DMS153 treated with DMSO at 0.1 percent for 48 hours (cell line): ENCODE measurements at regions not wholly inside any gene's neighbourhood (a gene's known extent, or its start where the extent isn't known, plus 50 kb on each side); places are given as distances from the start of the nearest gene placed in this dataset.

Source experiments
- DNase-seq: peaks from one replicate; lab custom pipeline; 2025; ENCODE audit not compliant: unreplicated experiment; lab: John Stamatoyannopoulos, UW

DNA sequence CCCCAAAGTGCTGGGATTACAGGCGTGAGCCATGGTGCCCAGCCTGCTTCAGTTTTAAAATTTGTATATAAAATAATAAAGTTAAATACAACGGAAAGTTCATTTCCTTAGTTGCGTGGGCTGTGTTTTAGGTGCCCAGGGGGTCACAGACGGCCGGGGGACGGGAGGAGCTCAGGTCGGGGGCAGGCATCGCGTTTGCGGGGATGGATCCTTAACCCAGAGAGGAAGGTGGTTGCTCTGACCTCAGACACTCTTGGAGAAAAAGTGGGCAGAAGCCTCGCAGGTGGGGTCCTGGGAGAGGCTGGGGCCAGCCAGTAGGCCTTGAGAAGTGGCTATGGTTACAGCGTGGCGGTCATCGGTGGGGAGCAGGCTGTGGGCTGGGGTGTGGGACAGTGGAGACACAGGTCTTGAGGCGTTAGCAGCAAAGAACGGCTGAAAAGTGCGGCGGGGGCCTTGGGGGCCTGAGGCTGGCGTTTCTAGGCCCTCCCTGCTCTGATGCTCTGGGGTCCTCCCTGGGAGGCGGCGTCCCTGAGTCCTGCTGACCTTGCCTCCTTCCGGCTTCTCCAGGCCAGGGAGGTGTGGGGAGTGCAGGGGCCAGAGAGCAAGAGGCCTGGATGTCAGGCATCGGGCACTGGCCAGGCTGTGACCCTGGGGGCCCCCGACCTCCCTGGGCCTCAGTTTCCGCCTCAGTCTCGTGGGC lies 54.4 kb downstream of the UNCX start:
- DNase-seq, result no peak

DNA sequence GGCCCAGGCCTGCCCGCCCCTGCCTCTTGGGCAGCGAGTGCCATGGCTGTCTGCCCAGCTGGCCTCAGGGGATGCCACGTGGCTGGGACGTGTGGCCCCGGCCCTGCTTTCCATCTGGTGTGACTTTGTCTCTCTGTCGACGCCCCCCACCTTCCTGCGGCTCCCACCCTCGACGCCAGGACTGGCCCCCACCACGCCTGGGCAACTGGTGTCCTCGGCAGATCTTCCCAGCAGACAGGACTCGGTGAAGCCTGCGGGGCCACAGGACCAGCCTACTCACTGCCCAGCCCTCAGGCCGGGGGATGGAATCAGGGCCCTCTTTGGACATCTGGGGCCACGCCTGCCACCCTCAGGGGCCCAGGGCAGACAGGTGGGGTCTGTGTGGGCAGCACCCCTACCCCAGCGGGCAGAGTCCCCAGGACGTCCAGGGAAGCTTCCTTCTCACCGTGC lies 55.1 kb downstream of the UNCX start:
- DNase-seq, result no peak

DNA sequence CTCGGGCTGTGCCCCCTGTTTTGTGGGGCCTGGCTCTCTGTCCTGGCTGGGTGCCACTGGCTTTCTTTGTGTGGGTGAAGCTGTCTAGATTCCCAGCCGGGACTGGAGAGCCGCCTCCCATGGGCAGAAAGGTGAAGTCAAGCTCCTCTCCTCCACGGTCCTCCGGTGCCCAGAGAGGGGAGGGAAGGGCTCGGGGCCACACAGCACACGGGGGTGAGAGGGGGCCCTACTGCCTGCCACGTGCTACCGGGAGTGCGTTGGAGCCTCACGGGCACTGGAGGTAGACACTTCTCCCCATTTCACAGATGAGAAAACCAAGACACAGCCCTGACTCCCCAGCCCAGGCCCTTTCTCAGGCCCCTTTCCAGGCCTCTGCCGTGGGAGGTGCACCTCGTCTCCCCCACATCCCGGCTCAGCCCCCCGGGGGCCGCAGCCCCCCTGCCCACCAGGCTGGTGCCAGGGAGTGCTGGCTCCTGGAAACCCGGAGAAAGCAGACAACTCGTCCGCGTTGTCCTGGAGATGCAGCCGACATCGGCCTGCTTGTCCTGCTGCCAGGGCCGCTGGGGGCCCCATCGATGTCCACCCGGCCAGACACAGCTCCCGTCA lies 55.8 kb downstream of the UNCX start:
- no peak for DNase-seq

DNA sequence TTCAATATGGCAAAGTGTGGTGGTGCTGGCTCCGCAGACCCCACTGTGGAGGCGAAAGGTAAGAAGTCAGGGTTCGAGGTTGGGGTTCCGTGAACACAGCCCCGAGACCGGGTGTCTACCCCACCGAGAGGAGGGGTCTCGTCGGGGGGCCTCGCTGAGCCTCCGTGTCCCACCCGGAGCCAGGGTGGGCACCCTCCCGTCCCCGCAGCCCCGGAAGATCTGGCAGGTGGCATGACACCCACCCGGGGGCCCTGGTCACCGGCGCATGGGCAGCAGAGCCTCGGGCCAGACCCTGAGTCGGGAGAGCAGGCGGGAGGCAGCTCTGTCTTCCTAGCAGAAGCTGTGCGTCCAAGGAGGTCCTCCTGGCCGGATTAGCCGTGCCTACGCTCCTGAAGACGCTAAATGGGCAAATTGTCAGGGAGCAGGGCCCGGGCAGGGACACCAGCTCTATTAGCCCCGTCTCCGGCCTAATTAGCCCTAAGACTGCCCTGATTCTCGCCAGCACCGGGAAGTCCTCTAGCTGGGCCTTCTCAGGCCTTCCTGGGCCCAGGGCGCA lies 56.4 kb downstream of the UNCX start:
- DNase-seq, result no peak

DNA sequence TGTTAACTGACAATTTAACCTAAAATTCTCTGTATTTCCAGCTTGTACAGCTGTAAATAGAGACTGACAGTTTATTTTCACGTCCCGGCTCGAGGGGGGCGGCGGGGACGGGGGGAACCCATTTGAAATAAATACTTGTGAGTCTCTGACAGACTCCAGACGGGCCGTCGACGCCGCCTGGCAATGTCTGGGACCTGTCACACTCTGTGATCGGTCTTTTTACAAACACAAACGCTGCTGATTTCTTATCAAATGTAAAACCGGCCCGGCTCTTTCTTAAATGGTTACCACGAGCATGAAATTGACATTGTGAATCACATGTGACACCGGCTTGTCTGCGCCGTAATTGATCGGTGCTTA lies 57.0 kb downstream of the UNCX start:
- DNase-seq, result no peak

DNA sequence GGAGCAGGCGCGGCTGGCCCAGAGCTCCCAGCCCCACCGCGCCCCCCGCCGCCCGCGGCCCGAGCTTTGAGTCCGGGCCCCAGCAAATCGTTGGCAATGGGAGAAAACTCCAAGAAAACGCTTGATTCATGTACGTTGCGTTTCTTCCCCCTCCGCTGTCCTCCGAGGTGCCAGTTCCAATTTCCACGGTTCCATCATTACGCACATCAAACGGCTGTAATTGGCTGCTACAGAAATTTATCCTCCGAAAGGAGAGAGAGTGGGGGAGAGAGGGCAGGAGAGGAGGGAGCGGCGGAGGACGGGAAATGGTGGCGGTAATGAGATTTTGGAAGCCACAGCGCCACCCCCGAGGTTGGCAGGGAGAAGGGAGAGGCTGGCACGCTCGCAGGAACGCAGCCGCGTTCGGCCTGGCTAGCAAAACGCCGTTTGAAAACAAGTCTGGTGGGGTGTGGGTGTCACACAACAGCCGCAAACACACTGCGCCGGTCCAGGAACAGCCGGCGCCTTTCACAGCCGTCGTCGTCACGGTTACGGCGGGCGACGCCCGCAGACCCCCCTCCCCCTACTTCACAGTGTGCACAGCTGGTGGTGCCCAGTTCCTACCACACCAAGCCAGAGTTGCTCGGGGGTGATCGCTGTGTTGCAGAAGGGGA lies 57.5 kb downstream of the UNCX start:
- DNase-seq, result peak; percentile 31

DNA sequence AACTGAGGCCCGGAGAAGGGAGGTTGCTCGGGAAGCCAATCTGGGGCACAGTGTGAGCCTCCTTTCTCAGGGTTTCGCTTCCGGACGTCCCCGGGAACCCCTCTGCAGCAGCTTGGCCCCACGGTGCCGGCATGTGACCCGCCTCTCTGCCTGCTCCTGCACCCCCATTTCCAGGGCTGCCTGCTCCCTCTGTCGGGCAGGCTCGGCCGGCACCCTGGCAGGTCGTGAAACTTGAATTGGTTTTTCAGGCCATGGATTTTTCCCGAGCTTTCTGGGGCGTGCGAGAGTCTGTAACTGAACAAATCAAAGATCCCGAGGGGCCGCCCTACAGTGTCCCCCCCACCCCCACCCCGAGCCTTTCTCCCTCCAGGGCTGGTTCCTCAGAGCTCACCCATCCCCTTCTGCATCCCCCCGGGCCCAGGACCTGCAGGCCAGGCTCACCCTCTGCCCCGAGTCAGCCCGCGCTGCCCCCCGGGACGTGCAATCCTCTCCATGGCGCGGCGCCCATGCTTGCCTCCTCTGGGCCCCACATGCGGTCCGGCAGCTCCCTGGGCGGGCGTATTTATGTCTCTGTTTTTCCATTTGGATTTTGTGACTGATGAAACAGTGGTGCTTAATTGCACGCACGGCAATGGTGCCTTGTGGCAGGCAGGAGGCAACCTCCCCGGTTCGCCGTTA lies 58.1 kb downstream of the UNCX start:
- DNase-seq, result no peak

DNA sequence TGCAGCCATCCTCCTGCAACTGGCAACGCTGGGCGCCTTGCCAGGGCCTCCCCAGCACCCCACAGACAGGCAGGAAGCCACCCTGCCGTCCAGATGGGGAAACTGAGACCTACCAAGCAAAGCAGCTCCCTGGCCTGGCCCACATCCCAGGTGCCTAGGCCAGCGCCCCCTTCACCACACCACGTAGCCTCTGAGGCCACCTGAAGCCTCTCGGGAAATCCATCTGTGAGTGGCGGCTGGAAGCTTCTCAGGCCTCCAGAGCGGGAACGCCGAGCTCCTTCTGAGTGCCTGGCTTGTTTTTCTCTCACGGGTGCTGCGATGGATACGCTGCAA lies 58.7 kb downstream of the UNCX start:
- DNase-seq, result no peak

DNA sequence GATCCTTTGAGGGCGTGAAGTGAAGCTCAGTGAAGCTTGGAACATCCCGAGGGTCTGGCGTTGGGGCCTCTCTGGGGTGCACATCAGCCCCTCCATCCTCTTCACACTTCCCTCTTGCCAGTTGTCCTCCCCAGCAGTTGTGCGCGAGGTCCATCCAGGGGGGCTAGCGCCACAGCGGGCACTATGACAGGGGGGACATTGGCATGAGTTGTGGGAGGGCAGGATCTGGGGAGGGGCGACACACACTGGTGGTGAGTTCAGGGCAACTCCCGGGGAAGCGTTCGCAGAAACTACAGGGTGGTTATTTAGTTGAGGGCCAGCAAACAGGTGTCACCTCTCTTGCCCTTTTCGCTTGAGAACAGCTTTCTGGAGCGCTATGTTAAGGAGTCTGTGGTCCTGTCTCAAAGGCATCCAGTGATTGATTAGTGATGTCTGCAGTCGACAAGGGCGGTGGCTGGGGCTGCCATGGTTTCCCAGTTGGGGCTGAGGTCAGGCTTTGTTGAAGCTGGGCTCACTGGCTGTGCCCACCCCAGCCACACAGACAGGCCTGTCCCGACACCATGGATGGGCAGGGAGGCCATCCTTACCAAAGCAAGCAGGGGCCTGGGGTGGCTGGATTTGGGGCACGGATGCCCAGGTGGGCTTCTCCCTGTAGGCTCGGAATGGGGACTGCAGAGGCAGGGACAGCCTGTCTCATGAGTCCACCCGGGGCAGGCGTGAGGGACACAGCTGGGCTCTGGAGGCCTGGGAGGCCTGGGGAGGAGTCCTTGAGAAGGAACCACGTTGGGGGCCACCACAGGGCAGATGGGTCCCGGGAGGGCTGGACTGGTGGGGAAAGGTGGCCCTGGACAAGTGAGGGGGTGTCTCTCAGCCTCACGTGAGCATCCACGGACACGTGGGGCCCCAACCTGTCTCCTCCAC lies 59.4 kb downstream of the UNCX start:
- DNase-seq, result no peak

DNA sequence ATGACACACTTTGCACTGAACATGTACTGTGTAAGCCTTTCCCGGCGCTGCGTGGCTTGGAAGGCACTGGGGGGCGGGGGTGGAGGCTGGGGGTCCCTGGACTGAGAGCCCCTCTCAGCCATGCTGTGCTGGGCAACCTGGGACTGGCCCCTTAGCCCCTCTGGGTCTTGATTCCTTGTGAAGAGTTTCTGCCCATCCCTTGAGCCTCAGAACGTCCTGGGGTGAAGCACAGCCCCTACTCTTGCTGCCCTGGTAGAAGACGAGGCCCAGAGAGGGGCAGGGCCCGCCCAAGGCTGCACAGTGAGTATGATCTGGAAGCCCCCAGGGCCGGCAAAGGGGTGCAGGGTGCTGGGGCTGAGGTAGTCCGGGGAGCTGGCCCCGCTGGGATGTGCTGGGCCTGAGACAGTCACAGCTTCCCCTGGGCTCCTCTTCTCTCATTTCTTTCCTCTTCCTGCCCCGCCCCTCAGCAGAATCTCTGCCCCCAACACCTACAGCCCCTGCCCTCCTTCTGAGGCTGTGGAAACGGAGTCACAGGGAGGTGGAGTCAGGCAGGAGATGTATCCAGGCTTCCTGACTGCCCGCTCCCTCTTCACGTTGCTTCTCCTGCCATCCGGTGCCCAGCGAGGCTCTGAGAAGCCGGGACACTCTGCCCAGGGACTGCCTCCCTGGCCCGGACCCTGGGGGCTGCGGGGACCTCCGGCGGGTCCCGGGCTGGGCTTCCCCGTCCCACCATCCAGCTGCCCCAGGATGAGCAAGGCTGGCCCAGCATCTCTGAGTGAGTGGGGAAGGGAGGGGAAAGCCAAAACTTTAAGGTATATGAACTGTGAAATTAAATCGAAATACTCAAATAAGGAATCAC lies 60.5 kb downstream of the UNCX start:
- no peak for DNase-seq

DNA sequence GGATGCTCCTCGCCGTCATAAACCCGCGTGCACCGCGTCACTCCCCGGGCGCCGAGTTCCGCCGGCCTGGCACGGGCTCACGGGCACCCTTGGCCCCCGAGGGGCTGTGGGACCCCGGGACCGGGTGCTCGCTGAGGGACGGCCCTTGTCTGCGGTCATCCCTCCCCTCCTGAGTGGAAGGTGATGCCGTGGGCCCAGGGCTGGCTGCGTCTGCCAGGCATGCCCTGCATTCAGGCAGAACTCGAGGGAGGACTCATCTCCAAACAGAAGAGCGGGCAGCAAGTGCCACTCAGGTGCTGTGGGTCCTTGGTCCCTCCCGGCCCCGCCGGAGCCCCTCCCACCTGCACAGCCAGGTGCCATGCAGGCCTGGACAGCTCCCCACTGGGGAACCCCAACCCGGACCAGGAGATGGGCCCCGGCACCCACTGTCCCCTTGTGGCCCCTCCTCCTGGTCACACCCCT lies 61.3 kb downstream of the UNCX start:
- no peak for DNase-seq

DNA sequence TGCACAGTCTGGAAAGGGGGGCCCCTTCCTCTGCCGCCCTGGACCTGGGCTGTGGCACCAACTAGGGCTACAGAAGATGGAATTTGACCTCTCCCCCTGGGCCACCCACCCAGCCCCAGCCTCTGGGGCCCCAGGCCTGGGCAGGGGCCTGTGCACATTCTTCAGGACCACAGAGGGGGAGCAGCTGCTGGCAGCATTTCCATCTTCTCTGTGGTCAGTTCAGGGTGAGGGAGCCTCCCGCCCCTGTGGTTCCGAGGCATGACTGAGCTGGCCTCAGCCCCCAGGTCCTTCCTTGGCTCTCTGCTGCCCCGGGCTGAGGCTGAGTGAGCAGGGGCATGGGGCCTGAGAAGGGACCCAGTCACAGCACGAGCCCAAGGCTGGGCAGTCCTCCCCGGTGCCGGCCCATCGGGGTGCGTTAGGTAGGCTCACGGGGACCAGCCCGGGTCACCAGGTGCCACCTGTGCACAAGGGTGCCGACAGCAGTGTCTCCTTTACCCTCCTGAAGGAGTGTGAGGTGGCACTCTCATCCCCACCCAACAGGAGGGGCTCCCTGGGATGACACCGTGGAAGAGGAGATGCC lies 63.2 kb downstream of the UNCX start:
- DNase-seq, result no peak

DNA sequence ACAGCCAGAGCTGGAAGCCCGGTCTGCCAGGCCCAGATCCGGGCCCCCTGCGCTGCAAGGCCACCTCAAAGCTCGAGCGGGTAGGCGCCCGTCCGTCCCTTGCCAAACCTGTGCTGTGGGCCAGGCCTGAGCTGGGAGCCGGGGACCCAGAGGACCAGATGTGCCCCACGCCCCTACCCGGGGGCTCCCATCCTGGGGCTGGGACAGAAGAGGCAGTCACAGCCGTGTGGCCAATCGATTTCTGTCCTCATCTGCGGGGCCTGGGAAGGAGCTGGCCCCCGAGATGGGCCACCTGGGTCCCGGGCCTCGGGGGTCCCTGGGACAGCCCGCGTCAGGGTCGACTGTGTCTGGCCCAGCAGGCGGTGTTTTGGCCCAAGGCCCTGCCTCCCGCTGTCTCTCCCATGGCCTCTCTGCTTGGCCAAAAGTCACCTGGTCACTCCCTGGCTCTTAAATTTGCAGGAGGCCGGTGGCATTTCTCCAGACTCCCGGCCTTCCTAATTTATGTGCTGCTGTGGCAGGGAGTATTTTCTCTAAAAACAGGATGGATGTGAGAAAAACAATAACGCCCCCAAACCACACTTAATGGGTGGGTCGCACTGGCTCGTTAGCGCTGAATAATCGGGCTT lies 63.8 kb downstream of the UNCX start:
- no peak for DNase-seq

DNA sequence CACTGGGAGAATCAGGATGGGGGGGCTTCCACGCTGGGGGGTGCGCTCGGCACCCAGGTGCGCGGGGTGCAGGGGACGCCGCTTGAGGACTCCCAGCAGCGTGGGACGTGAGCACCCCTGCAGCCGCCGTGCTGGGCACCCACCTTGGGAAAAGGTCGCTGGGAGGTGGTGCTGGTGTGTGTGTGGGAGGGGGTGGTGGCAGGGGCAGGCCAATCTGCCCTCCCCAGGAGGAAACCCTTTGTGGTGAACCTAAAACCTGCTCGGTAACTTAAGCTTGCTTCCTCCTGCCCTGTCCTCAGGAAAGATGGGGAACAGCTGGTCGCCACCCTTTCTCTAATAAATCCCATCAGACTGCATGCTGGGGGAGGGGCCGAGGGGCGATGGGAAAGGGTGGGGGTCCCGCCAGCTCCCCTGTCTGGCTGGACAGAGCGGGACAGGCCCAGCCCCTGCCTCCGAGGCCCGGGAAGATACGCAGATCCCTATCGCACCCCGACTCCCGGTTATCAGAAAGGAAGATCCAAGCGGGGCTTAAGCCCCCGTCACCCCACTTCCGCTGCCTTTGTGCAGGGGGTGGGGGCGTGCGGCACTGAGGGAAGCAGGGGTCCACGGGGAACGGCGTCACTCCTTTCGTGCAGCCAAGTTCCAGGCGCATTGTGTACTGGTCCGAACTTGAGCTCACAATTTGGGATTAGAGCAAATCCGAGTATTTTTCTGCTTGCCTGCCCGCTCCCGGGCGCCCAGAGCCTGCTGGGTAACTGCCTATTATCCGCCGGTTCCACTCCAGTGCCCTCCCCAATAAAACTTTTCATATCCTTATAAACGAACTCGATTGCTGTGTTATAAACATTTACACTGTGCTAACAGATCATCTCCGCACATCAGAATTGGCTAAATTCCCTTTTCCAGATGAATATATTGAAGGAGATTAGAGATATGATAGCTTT lies 64.6 kb downstream of the UNCX start:
- DNase-seq, result no peak

DNA sequence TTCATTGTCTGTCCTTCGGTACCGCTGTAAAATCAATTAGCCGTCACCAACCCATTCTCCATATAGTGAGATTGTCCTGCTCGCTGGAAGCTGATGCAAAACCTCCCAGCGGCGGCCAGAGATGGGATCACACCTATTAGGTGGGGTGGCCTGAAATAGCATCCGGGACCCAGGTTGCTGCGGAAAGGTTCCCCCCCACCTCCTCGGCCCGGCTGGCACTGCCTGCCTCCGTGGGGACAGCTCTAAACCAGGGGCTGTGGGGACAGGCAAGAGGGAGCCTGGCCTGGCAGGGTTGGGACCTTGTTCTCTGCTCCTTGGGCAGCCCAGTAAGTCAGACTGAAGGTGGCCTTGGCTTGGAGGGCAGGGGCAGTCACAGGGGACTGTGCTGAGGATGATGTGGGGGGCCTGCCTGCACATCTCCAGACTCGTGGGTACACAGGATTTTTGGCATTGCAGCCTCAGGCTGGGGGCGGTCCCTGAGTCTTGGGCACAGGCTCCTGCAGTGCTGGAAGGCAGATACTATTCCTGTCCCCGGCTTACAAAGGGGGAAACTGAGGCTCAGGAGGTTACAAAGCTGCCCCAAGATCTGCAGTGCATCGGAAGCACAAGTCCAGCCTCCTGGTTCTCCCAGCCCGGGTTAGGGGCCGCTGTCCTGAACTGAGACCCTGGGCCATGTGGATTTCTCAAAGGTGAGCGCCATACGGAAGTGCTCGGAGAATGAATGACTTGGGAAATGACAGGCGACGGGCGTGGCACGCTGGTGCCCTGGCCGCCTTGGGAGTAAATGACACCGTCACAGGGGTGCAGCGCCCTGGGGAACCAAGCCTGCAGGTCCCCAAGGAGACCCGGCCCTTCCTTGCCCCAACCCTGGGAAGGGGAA lies 65.6 kb downstream of the UNCX start:
- DNase-seq, result no peak

DNA sequence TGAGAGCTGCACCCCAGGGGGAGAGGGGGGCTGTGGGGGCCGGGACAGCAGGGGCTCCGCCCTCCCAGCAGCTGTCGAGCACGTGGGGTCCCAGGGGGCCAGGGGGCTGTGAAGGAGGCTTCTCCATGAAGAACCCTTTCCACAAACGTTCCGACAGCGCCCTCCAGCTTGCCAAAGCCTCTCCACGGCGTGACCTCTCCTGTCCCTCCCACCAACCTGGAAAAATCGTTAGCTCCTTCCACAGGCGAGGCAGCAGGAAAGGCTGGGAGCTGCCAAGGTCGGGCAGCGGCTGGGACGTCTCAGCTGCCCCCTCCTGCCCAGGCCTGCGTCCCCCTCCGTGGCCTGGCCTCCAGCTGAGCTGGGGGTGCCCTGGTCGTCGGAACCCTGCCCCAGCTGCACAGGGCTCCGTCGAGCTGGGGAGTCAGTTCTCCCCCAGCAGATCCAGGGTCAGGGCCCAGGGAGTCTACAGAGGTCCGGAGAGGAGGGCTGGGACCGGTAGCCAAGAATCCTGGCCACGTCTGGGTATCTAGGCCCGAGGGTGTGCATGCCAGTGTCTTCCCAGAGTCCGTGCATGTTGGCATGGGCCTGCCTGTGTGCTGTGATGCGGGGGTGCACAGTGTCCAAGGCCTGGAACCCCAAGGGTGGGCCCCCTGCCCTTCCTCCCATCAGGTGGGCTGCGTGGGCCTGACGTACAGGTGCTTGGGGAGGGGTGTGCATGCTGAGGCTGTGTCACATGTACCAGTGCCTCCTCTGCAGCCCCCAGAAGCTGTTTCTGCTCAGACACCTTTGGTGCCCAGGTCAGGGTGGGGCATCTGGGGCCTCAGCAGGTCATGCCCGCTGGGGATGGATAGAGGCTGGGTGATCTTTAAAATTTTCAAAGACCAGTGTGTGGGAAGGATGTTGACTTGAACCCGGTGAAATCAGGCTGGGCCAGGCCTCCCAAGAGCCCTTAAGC lies 66.5 kb downstream of the UNCX start:
- DNase-seq, result no peak
